Urinary bladder (tissue), 3 donors: ENCODE measurements at regions not wholly inside any gene's neighbourhood (a gene's known extent, or its start where the extent isn't known, plus 50 kb on each side); places are given as distances from the start of the nearest gene placed in this dataset.

Experiments used
- DNase-seq: peaks from one replicate; pipeline ENCODE4 v3.0.0-alpha.2; 2015; ENCODE audit errors: extremely low spot score
- H3K27ac ChIP-seq: one replicate; pipeline ENCODE4 v1.5.1; 2013; ENCODE audit warnings: low read depth, mild to moderate bottlenecking, moderate library complexity
- H3K36me3 ChIP-seq: one replicate; pipeline ENCODE4 v1.6.1; 2013; ENCODE audit warnings: mild to moderate bottlenecking, moderate library complexity; ENCODE audit not compliant: insufficient read depth
- H3K4me1 ChIP-seq: one replicate; pipeline ENCODE4 v1.6.1; 2013; ENCODE audit warnings: mild to moderate bottlenecking, moderate library complexity; ENCODE audit not compliant: insufficient read depth
- H3K4me3 ChIP-seq: one replicate; pipeline ENCODE4 v1.5.1; 2013; ENCODE audit warnings: low read depth, low read length
- WGBS: extraction: QIAGEN DNeasy Blood & Tissue Kit; methylation state at CpG from one replicate; pipeline ENCODE4 v1.1.7; 2013; 5-methylcytosine and 5-hydroxymethylcytosine counted together
- donor health status: healthy with polysubstance abuse.
- donor health status: healthy.

- WGBS = 91% methylated on average over 4 of the region's 4 CpGs
- no peaks in the 10 kb centered on the region for H3K36me3 ChIP-seq
- no peak for DNase-seq
- H3K4me1 ChIP-seq = no peaks in the 10 kb centered on the region
- no peak overlapping the region for H3K4me3 ChIP-seq
- H3K27ac ChIP-seq = no peak overlapping the region
These were observed 187.2 kb upstream of the ZNF462 start for GRCh38 chr9:106675780-106676179.

GRCh38 chr9:106677374-106677773 lies 185.6 kb upstream of the ZNF462 start:
- DNase-seq = no peak
- 95% methylated on average over 5 of the region's 5 CpGs for WGBS
- Histone ChIP-seq H3K4me3 (no peak overlapping the region), H3K4me1 (no peaks in the 10 kb centered on the region), H3K27ac (no peak overlapping the region), H3K36me3 (no peaks in the 10 kb centered on the region)

- DNase-seq = no peak
- WGBS = 60% methylated on average over 4 of the region's 4 CpGs
- Histone ChIP-seq H3K36me3 (no peaks in the 10 kb centered on the region), H3K4me1 (no peaks in the 10 kb centered on the region), H3K27ac (no peak overlapping the region), H3K4me3 (no peak overlapping the region)
These were observed 185.1 kb upstream of the ZNF462 start for GRCh38 chr9:106677830-106678229.

GRCh38 chr9:106678273-106678672 lies 184.7 kb upstream of the ZNF462 start:
- no peak overlapping the region for H3K4me3 ChIP-seq
- no peak for DNase-seq
- no peaks in the 10 kb centered on the region for H3K36me3 ChIP-seq
- no peaks in the 10 kb centered on the region for H3K4me1 ChIP-seq
- no peak overlapping the region for H3K27ac ChIP-seq

GRCh38 chr9:106682420-106682819 lies 180.5 kb upstream of the ZNF462 start:
- DNase-seq = no peak
- no peaks in the 10 kb centered on the region for H3K4me1 ChIP-seq
- WGBS = 41% methylated on average over 2 of the region's 2 CpGs
- no peak overlapping the region for H3K27ac ChIP-seq
- H3K36me3 ChIP-seq = no peaks in the 10 kb centered on the region
- no peak overlapping the region for H3K4me3 ChIP-seq

GRCh38 chr9:106683454-106683853 lies 179.5 kb upstream of the ZNF462 start:
- H3K4me1 ChIP-seq = no peaks in the 10 kb centered on the region
- no peak for DNase-seq
- H3K36me3 ChIP-seq = no peaks in the 10 kb centered on the region
- H3K4me3 ChIP-seq = no peak overlapping the region
- no peak overlapping the region for H3K27ac ChIP-seq

- Histone ChIP-seq H3K4me1 (no peaks in the 10 kb centered on the region), H3K4me3 (no peak overlapping the region), H3K27ac (no peak overlapping the region), H3K36me3 (no peaks in the 10 kb centered on the region)
- DNase-seq = no peak
- WGBS = 78% methylated on average over 11 of the region's 11 CpGs
These were observed 177.8 kb upstream of the ZNF462 start for GRCh38 chr9:106684940-106685695.

GRCh38 chr9:106689089-106689488 lies 173.9 kb upstream of the ZNF462 start:
- Histone ChIP-seq H3K4me1 (no peaks in the 10 kb centered on the region), H3K4me3 (no peak overlapping the region), H3K36me3 (no peaks in the 10 kb centered on the region), H3K27ac (no peak overlapping the region)
- WGBS = 86% methylated on average over 3 of the region's 3 CpGs
- DNase-seq = no peak

- no peak overlapping the region for H3K27ac ChIP-seq
- H3K4me3 ChIP-seq = no peak overlapping the region
- DNase-seq = no peak
- WGBS = 82% methylated on average over 6 of the region's 6 CpGs
- no peaks in the 10 kb centered on the region for H3K4me1 ChIP-seq
- H3K36me3 ChIP-seq = no peaks in the 10 kb centered on the region
These were observed 171.3 kb upstream of the ZNF462 start for GRCh38 chr9:106691627-106692026.

GRCh38 chr9:106693558-106693957 lies 169.4 kb upstream of the ZNF462 start:
- 79% methylated on average over 5 of the region's 5 CpGs for WGBS
- Histone ChIP-seq H3K4me1 (no peaks in the 10 kb centered on the region), H3K4me3 (no peak overlapping the region), H3K27ac (no peak overlapping the region), H3K36me3 (no peaks in the 10 kb centered on the region)
- DNase-seq = no peak

- Histone ChIP-seq H3K27ac (no peak overlapping the region), H3K4me3 (no peak overlapping the region), H3K36me3 (no peaks in the 10 kb centered on the region), H3K4me1 (no peaks in the 10 kb centered on the region)
- no peak for DNase-seq
- 87% methylated on average over 4 of the region's 4 CpGs for WGBS
These were observed 166.2 kb upstream of the ZNF462 start for GRCh38 chr9:106696804-106697203.

GRCh38 chr9:106697390-106697749 lies 165.6 kb upstream of the ZNF462 start:
- 52% methylated on average over 8 of the region's 8 CpGs for WGBS
- H3K4me1 ChIP-seq = no peaks in the 10 kb centered on the region
- H3K27ac ChIP-seq = no peak overlapping the region
- H3K4me3 ChIP-seq = no peak overlapping the region
- no peaks in the 10 kb centered on the region for H3K36me3 ChIP-seq
- no peak for DNase-seq

GRCh38 chr9:106697750-106698502 lies 165.0 kb upstream of the ZNF462 start:
- 17% methylated on average over 16 of the region's 16 CpGs for WGBS
- Histone ChIP-seq H3K4me1 (no peaks in the 10 kb centered on the region), H3K36me3 (no peaks in the 10 kb centered on the region), H3K27ac (no peak overlapping the region), H3K4me3 (peak overlapping the region; percentile 15)
- DNase-seq = peak; percentile 40

GRCh38 chr9:106700676-106701075 lies 162.3 kb upstream of the ZNF462 start:
- H3K4me3 ChIP-seq = no peak overlapping the region
- H3K4me1 ChIP-seq = no peaks in the 10 kb centered on the region
- H3K27ac ChIP-seq = no peak overlapping the region
- H3K36me3 ChIP-seq = no peaks in the 10 kb centered on the region
- DNase-seq = no peak
